ENCODE measurements at regions not wholly inside any gene's neighbourhood (a gene's known extent, or its start where the extent isn't known, plus 50 kb on each side); places are given as distances from the start of the nearest gene placed in this dataset.

- DNase-seq (ENCODE audit: insufficient read length, low spot score) (no peak), FAIRE-seq (no peak)
Measured at GRCh38 chr11:128251140-128251539, 336.2 kb downstream of the ETS1 start.

GRCh38 chr11:128250482-128250881 lies 336.9 kb downstream of the ETS1 start:
- FAIRE-seq (no peak), DNase-seq (ENCODE audit: insufficient read length, low spot score) (no peak)
- TF ChIP-seq, protein P1, sequence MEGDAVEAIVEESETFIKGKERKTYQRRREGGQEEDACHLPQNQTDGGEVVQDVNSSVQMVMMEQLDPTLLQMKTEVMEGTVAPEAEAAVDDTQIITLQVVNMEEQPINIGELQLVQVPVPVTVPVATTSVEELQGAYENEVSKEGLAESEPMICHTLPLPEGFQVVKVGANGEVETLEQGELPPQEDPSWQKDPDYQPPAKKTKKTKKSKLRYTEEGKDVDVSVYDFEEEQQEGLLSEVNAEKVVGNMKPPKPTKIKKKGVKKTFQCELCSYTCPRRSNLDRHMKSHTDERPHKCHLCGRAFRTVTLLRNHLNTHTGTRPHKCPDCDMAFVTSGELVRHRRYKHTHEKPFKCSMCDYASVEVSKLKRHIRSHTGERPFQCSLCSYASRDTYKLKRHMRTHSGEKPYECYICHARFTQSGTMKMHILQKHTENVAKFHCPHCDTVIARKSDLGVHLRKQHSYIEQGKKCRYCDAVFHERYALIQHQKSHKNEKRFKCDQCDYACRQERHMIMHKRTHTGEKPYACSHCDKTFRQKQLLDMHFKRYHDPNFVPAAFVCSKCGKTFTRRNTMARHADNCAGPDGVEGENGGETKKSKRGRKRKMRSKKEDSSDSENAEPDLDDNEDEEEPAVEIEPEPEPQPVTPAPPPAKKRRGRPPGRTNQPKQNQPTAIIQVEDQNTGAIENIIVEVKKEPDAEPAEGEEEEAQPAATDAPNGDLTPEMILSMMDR (IDR thresholded peaks at IDR 0.05; ENCODE audit: insufficient read depth, missing control alignments): no peak

More at GRCh38 chr11:128251140-128251539, 336.2 kb downstream of the ETS1 start:
- TF ChIP-seq, protein P1 (IDR thresholded peaks at IDR 0.05; ENCODE audit: insufficient read depth, missing control alignments): no peak

DNA sequence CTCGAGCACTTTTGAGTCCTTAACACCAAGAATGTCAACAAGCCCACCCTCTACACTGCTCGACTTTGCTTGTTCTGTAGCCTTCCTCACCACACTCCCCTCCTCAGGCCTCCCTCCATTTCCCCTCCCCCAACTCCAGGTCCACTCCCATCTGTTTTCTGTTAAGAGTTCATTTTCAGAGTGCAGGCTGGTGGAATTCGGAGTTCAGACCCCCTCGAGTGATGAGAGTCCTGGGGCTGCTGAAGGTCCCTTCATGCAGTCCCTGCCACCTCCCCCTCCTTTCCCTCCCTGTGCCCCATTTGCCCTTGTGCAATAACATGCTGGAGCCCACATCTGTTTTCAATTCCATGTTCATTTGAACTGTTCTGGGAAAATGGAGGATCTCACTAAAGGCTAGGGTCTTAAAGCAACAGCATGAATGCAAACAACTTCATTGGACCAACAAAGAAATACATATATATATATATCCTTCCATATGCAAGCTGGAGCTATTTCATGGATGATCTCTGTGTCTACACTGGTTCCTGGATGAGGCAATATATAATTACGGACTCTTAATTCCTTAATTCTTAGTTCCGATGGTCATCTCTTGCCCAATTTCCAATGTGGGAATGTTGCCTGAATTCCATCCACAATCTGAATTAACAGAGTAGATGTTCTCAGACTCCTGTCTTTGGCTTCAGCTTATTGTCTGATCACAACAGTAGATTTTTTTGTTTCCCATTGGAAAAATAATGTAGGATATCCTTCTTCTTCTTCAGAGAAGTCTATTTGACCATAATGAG lies 340.4 kb downstream of the ETS1 start:
- DNase-seq (ENCODE audit: insufficient read length, low spot score): no peak
- TF ChIP-seq, protein P1 (IDR thresholded peaks at IDR 0.05; ENCODE audit: insufficient read depth, missing control alignments): no peak
- no peak for FAIRE-seq

DNA sequence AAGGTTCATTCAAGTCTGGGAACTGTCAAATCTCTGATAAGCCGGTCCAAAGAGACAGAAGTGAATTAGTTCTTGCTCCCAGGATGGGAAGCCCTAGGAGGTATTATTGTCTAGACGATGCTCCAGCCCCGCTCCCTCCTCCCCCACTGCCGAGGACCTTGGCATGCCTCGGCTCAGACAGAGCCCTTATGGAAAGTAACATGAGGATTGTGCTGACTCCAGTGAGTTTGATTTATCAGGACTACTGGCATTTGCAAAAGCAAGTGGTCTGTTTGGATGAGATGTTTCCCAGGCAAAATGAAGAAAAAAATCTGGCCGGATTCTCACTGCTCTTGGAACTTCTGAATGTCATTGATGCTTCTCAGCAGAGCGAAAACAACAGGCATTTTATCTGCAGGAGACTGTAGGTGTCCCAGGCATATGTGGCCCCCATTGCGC lies 341.0 kb downstream of the ETS1 start:
- DNase-seq (ENCODE audit: insufficient read length, low spot score) (no peak), FAIRE-seq (no peak)
- TF ChIP-seq, protein P1 (IDR thresholded peaks at IDR 0.05; ENCODE audit: insufficient read depth, missing control alignments): no peak

- DNase-seq (ENCODE audit: insufficient read length, low spot score) (no peak), FAIRE-seq (no peak)
Measured at GRCh38 chr11:128244871-128245270, 342.5 kb downstream of the ETS1 start.

GRCh38 chr11:128242451-128242850 lies 344.9 kb downstream of the ETS1 start:
- DNase-seq (ENCODE audit: insufficient read length, low spot score): no peak
- no peak for FAIRE-seq
- TF ChIP-seq, protein P1 (IDR thresholded peaks at IDR 0.05; ENCODE audit: insufficient read depth, missing control alignments): no peak

More at GRCh38 chr11:128244871-128245270, 342.5 kb downstream of the ETS1 start:
- TF ChIP-seq, protein P1 (IDR thresholded peaks at IDR 0.05; ENCODE audit: insufficient read depth, missing control alignments): no peak

DNA sequence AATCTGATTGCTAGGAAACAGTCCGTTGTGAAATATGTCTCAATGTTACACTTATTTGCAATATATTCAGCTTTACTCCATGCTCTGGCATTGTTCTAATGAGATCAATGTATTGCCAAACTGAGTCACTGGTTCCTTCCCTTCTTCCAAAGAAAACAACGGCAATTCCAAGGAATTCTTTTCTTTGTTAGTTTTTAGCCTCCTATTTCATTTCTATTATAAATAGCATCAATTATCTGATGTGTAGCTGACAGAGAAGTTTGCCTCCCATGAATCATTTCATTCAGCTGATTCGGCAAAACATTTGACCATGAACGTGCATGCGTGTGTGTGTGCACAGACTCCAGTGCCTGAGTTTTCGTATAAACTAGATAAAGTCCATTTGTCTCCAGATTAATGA lies 346.8 kb downstream of the ETS1 start:
- DNase-seq (ENCODE audit: insufficient read length, low spot score): no peak
- FAIRE-seq: no peak
- TF ChIP-seq, protein P1 (IDR thresholded peaks at IDR 0.05; ENCODE audit: insufficient read depth, missing control alignments): no peak
